Nephron (organoid): ENCODE measurements at regions not wholly inside any gene's neighbourhood (a gene's known extent, or its start where the extent isn't known, plus 50 kb on each side); places are given as distances from the start of the nearest gene placed in this dataset.

Experiments used
- H3K27ac Mint-ChIP-seq, 3 experiments: 2 replicates each; pipeline ENCODE4 v1.8.0; 2020; ENCODE audit warnings: mixed read lengths in 3 of 3, mild to moderate bottlenecking in 2 of 3, moderate library complexity in 1 of 3
- H3K27me3 Mint-ChIP-seq: 2 replicates; pipeline ENCODE4 v1.8.0; 2021; ENCODE audit warnings: low read depth, mild to moderate bottlenecking, moderate library complexity, mixed read lengths
- H3K36me3 Mint-ChIP-seq: 2 replicates; pipeline ENCODE4 v1.8.0; 2020; ENCODE audit warnings: low read depth, mixed read lengths
- H3K4me1 Mint-ChIP-seq: 2 replicates; pipeline ENCODE4 v1.8.0; 2020; ENCODE audit warnings: mixed read lengths
- H3K4me3 Mint-ChIP-seq, 3 experiments: 2 replicates each; pipeline ENCODE4 v1.8.0; 2020; ENCODE audit warnings: mild to moderate bottlenecking in 3 of 3, mixed read lengths in 3 of 3, moderate library complexity in 2 of 3
- H3K9me3 Mint-ChIP-seq: 2 replicates; pipeline ENCODE4 v1.8.0; 2020; ENCODE audit warnings: mixed read lengths
- CTCF ChIP-seq, 3 experiments: fragments of 200-600 bp; sonication (generic); IDR thresholded peaks; one replicate each; pipeline ENCODE4 v1.5.0; 2021; ENCODE audit warnings: antibody characterized with exemption in 3 of 3; ENCODE audit not compliant: unreplicated experiment in 3 of 3

- Mint-ChIP-seq H3K27ac (no peak overlapping the region), H3K4me3 (no peak overlapping the region), H3K36me3 (no peaks in the 10 kb centered on the region), H3K4me1 (peaks cover 31% of the 10 kb centered on the region), H3K27me3 (peaks cover 7% of the 10 kb centered on the region), H3K9me3 (no peaks in the 10 kb centered on the region)
- no peak for TF ChIP-seq CTCF (IDR thresholded peaks at IDR 0.05; ENCODE audit: unreplicated experiment in 3 of 3)
Observed at GRCh38 chr2:234627308-234627707, 130.4 kb upstream of the ARL4C start.

DNA sequence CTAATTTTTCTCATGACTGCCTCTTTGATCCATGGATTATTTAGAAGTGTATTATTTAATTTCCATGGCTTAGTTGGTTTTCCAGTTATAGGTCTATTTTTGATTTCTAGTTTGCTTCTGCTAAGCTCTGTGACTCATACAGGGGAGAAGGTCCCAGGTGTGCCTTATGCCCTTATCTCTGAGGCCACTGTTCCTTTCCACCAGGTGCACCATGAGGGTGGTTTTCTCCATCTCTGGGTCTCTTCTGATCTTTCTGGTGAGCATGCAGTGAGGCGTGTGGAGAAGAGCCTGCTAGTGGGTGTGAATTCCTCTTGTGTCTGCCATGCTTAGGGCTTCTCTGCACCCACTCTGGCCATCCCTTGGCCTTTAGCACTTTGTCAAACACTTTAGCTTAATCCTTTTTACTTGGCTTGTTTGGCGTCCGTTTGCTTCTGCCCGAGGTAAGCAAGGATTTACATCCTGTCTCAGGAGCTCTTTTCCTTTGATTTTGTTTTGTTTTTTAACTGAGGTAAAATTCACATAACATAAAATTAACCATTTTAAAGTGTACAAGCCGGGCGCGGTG is 129.8 kb upstream of the ARL4C start:
- Mint-ChIP-seq H3K36me3 (no peaks in the 10 kb centered on the region), H3K27ac (no peak overlapping the region), H3K4me3 (no peak overlapping the region), H3K9me3 (no peaks in the 10 kb centered on the region), H3K27me3 (peaks cover 6% of the 10 kb centered on the region), H3K4me1 (peaks cover 27% of the 10 kb centered on the region)
- TF ChIP-seq CTCF (IDR thresholded peaks at IDR 0.05; ENCODE audit: unreplicated experiment in 3 of 3): no peak

DNA sequence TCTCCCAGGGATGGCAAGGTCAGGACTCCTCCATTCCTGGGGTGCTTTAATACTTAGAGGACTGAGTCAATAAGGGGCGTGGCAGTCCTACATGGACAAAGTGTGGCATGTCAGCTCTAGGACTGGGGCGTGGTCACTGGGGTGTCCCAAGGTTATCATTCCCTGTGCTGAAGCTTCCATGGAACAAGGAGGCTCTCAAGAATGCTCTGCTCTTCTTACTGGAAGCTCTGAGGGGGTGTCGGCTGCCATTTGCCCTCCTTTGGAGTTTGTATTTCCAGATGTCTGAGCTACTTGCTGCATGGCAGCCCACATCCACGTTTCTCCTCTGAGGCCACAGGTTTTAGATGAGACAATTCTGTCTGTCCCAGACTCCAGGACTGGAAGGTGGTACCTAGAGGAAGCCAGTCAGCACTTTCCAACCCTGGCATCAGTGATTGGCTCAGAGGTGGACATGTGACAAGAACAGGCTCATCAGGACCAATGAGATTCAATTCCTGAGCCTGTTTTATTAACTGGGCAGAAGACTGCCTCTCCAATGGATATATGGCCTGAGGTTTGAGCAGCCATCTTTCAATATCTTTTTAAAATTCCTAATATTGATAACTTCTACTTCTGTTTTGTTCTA is 128.9 kb upstream of the ARL4C start:
- H3K4me1 Mint-ChIP-seq: peaks cover 19% of the 10 kb centered on the region
- no peak for TF ChIP-seq CTCF (IDR thresholded peaks at IDR 0.05; ENCODE audit: unreplicated experiment in 3 of 3)
- no peaks in the 10 kb centered on the region for H3K36me3 Mint-ChIP-seq
- no peak overlapping the region for H3K27ac Mint-ChIP-seq
- H3K4me3 Mint-ChIP-seq: no peak overlapping the region
- H3K9me3 Mint-ChIP-seq: no peaks in the 10 kb centered on the region
- H3K27me3 Mint-ChIP-seq: no peaks in the 10 kb centered on the region

DNA sequence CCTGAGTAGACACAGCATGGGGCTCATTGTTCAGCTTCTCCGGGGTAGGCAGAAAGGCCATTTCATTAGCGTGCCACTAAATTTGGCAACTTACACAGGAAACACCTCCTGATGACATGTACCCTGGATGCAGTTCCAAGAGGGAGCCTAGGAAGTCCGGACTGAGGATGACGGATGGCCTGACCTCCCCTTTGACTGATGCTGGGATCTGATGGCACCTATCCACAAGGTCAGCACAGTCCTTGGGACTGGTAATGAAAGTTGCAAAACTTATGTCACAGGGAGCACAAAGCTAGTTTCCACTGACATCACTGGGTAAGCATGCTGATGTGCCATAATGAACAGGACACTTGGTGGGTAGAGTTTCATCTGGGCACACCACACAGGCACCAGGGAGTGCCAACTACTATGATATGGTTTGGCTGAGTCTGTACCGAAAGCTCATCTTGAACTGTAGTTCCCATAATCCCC is 126.7 kb upstream of the ARL4C start:
- H3K9me3 Mint-ChIP-seq: no peaks in the 10 kb centered on the region
- H3K27me3 Mint-ChIP-seq: no peaks in the 10 kb centered on the region
- peaks cover 7% of the 10 kb centered on the region for H3K4me1 Mint-ChIP-seq
- H3K27ac Mint-ChIP-seq: no peak overlapping the region
- H3K36me3 Mint-ChIP-seq: no peaks in the 10 kb centered on the region
- no peak overlapping the region for H3K4me3 Mint-ChIP-seq
- TF ChIP-seq CTCF (IDR thresholded peaks at IDR 0.05; ENCODE audit: unreplicated experiment in 3 of 3): no peak

DNA sequence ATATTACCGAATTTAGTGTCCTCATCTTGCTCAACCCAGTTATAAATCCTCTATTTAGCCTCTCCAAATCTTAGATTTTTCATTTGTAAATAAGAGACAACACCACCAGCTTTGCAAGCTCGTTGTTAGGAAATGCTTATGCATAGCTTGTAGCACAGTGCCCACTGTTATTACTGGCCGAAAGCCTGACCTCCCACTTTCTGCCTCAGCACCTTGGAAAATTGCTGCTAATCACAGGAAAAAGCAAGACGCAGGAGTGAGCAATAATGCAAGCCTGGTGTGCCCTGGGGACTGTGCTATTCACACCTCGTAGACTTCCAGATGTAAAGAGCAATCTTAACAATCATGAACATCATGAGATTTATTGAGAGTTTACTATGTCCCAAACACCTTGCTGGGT is 124.2 kb upstream of the ARL4C start:
- no peak for TF ChIP-seq CTCF (IDR thresholded peaks at IDR 0.05; ENCODE audit: unreplicated experiment in 3 of 3)
- peaks cover 7% of the 10 kb centered on the region for H3K4me1 Mint-ChIP-seq
- H3K36me3 Mint-ChIP-seq: no peaks in the 10 kb centered on the region
- no peaks in the 10 kb centered on the region for H3K27me3 Mint-ChIP-seq
- H3K9me3 Mint-ChIP-seq: no peaks in the 10 kb centered on the region
- H3K27ac Mint-ChIP-seq: peak overlapping the region in 2 of 3 experiments; percentile 33 to 70
- H3K4me3 Mint-ChIP-seq: no peak overlapping the region

GRCh38 chr2:234620018-234620417 is 123.1 kb upstream of the ARL4C start:
- Mint-ChIP-seq H3K9me3 (peaks cover 3% of the 10 kb centered on the region), H3K36me3 (no peaks in the 10 kb centered on the region), H3K4me1 (peaks cover 7% of the 10 kb centered on the region), H3K27ac (no peak overlapping the region), H3K27me3 (no peaks in the 10 kb centered on the region), H3K4me3 (no peak overlapping the region)
- no peak for TF ChIP-seq CTCF (IDR thresholded peaks at IDR 0.05; ENCODE audit: unreplicated experiment in 3 of 3)
